ENCODE measurements at regions not wholly inside any gene's neighbourhood (a gene's known extent, or its start where the extent isn't known, plus 50 kb on each side); places are given as distances from the start of the nearest gene placed in this dataset.

GRCh38 chr2:62381656-62382055 lies 124.3 kb downstream of the TMEM17 start:
- Mint-ChIP-seq H3K27ac (no peak overlapping the region), H3K27me3 (no peaks in the 10 kb centered on the region), H3K4me3 (no peak overlapping the region), H3K36me3 (peaks cover 0 to 5% (median under 1%) of the 10 kb centered on the region in 3 donors), H3K9me3 (peaks cover 0 to 4% (median 2%) of the 10 kb centered on the region in 5 donors), H3K4me1 (peaks cover 0 to 3% (median 0%) of the 10 kb centered on the region in 3 donors)
- CTCF ChIA-PET: no interaction called here
- no peaks in the 10 kb centered on the region for H3K4me1 ChIP-seq (ENCODE audit: insufficient read depth, low read length)
- no peak overlapping the region for H3K27ac ChIP-seq (ENCODE audit: low read depth, low read length)
- no peaks in the 10 kb centered on the region for H3K36me3 ChIP-seq (ENCODE audit: insufficient read depth, low read length)
- no peak overlapping the region for H3K4me3 ChIP-seq (ENCODE audit: low read length)
- no peaks in the 10 kb centered on the region for H3K27me3 ChIP-seq (ENCODE audit: insufficient read depth, low read length, poor library complexity, severe bottlenecking)
- POLR2A ChIA-PET: no interaction called here
- no peaks in the 10 kb centered on the region for H3K9me3 ChIP-seq (ENCODE audit: low read length)
- DNase-seq: no peak

GRCh38 chr2:62379566-62379965 lies 126.4 kb downstream of the TMEM17 start:
- Histone ChIP-seq H3K4me1 (ENCODE audit: insufficient read depth, low read length) (no peaks in the 10 kb centered on the region), H3K27ac (ENCODE audit: low read depth, low read length) (no peak overlapping the region), H3K4me3 (ENCODE audit: low read length) (no peak overlapping the region), H3K27me3 (ENCODE audit: insufficient read depth, low read length, poor library complexity, severe bottlenecking) (no peaks in the 10 kb centered on the region), H3K36me3 (ENCODE audit: insufficient read depth, low read length) (no peaks in the 10 kb centered on the region), H3K9me3 (ENCODE audit: low read length) (no peaks in the 10 kb centered on the region)
- Mint-ChIP-seq H3K4me1 (peaks cover 0 to 3% (median 0%) of the 10 kb centered on the region in 3 donors), H3K4me3 (no peak overlapping the region), H3K9me3 (no peaks in the 10 kb centered on the region), H3K27ac (peak overlapping the region in 2 of 8 donors; percentile 11 to 21), H3K27me3 (no peaks in the 10 kb centered on the region), H3K36me3 (peaks cover 0 to 5% (median 4%) of the 10 kb centered on the region in 3 donors)
- DNase-seq: no peak
- ChIA-PET POLR2A (no interaction called here), CTCF (no interaction called here)

- peaks cover 0 to 23% (median 0%) of the 10 kb centered on the region in 3 donors for H3K36me3 Mint-ChIP-seq
- ChIA-PET POLR2A (no interaction called here), CTCF (interaction anchor here (0.9 kb wide), 1 partner anchor 40 kb away, joined by 3 read pairs; no protein-coding TSS in a partner anchor)
- no peak for DNase-seq
- no peaks in the 10 kb centered on the region for H3K4me1 ChIP-seq (ENCODE audit: insufficient read depth, low read length)
- H3K4me3 ChIP-seq (ENCODE audit: low read length): no peak overlapping the region
- H3K9me3 Mint-ChIP-seq: peaks cover 7 to 11% (median 7%) of the 10 kb centered on the region in 5 donors
- H3K4me1 Mint-ChIP-seq: no peaks in the 10 kb centered on the region
- H3K27me3 Mint-ChIP-seq: no peaks in the 10 kb centered on the region
- no peaks in the 10 kb centered on the region for H3K36me3 ChIP-seq (ENCODE audit: insufficient read depth, low read length)
- H3K9me3 ChIP-seq (ENCODE audit: low read length): no peaks in the 10 kb centered on the region
- no peak overlapping the region for H3K27ac ChIP-seq (ENCODE audit: low read depth, low read length)
- H3K27me3 ChIP-seq (ENCODE audit: insufficient read depth, low read length, poor library complexity, severe bottlenecking): no peaks in the 10 kb centered on the region
- no peak overlapping the region for H3K4me3 Mint-ChIP-seq
- no peak overlapping the region for H3K27ac Mint-ChIP-seq
Observed at GRCh38 chr2:62375113-62375420, 130.9 kb downstream of the TMEM17 start.

- H3K4me3 ChIP-seq (ENCODE audit: low read length): no peak overlapping the region
- no peaks in the 10 kb centered on the region for H3K4me1 Mint-ChIP-seq
- CTCF ChIA-PET: no interaction called here
Observed at GRCh38 chr2:62374301-62375112, 131.5 kb downstream of the TMEM17 start.

GRCh38 chr2:62372824-62373223 lies 133.2 kb downstream of the TMEM17 start:
- no peak overlapping the region for H3K4me3 Mint-ChIP-seq

More at GRCh38 chr2:62374301-62375112, 131.5 kb downstream of the TMEM17 start:
- H3K4me3 Mint-ChIP-seq: no peak overlapping the region
- DNase-seq: no peak
- POLR2A ChIA-PET: no interaction called here
- H3K36me3 Mint-ChIP-seq: peaks cover 0 to 23% (median 0%) of the 10 kb centered on the region in 3 donors
- no peaks in the 10 kb centered on the region for H3K36me3 ChIP-seq (ENCODE audit: insufficient read depth, low read length)
- no peak overlapping the region for H3K27ac ChIP-seq (ENCODE audit: low read depth, low read length)
- H3K27me3 ChIP-seq (ENCODE audit: insufficient read depth, low read length, poor library complexity, severe bottlenecking): no peaks in the 10 kb centered on the region
- H3K9me3 Mint-ChIP-seq: peaks cover 7 to 11% (median 7%) of the 10 kb centered on the region in 5 donors
- H3K9me3 ChIP-seq (ENCODE audit: low read length): no peaks in the 10 kb centered on the region
- H3K27me3 Mint-ChIP-seq: no peaks in the 10 kb centered on the region
- H3K4me1 ChIP-seq (ENCODE audit: insufficient read depth, low read length): no peaks in the 10 kb centered on the region
- peak overlapping the region in 2 of 8 donors; percentile 51 to 61 for H3K27ac Mint-ChIP-seq

GRCh38 chr2:62370321-62371250 lies 135.4 kb downstream of the TMEM17 start:
- Mint-ChIP-seq H3K27ac (no peak overlapping the region), H3K27me3 (no peaks in the 10 kb centered on the region), H3K4me1 (no peaks in the 10 kb centered on the region), H3K36me3 (peaks cover 0 to 18% (median 0%) of the 10 kb centered on the region in 3 donors), H3K4me3 (no peak overlapping the region), H3K9me3 (peaks cover 7 to 11% (median 7%) of the 10 kb centered on the region in 5 donors)
- Histone ChIP-seq H3K36me3 (ENCODE audit: insufficient read depth, low read length) (no peaks in the 10 kb centered on the region), H3K27me3 (ENCODE audit: insufficient read depth, low read length, poor library complexity, severe bottlenecking) (no peaks in the 10 kb centered on the region), H3K9me3 (ENCODE audit: low read length) (no peaks in the 10 kb centered on the region), H3K4me3 (ENCODE audit: low read length) (no peak overlapping the region), H3K27ac (ENCODE audit: low read depth, low read length) (no peak overlapping the region), H3K4me1 (ENCODE audit: insufficient read depth, low read length) (no peaks in the 10 kb centered on the region)
- no peak for DNase-seq
- CTCF ChIA-PET: no interaction called here
- POLR2A ChIA-PET: no interaction called here

More at GRCh38 chr2:62372824-62373223, 133.2 kb downstream of the TMEM17 start:
- Mint-ChIP-seq H3K4me1 (no peaks in the 10 kb centered on the region), H3K27me3 (no peaks in the 10 kb centered on the region), H3K36me3 (peaks cover 0 to 23% (median 0%) of the 10 kb centered on the region in 3 donors), H3K27ac (no peak overlapping the region), H3K9me3 (peaks cover 7 to 11% (median 7%) of the 10 kb centered on the region in 5 donors)
- POLR2A ChIA-PET: no interaction called here
- Histone ChIP-seq H3K27ac (ENCODE audit: low read depth, low read length) (no peak overlapping the region), H3K4me3 (ENCODE audit: low read length) (no peak overlapping the region), H3K9me3 (ENCODE audit: low read length) (no peaks in the 10 kb centered on the region), H3K4me1 (ENCODE audit: insufficient read depth, low read length) (no peaks in the 10 kb centered on the region), H3K36me3 (ENCODE audit: insufficient read depth, low read length) (no peaks in the 10 kb centered on the region), H3K27me3 (ENCODE audit: insufficient read depth, low read length, poor library complexity, severe bottlenecking) (no peaks in the 10 kb centered on the region)
- DNase-seq: no peak
- CTCF ChIA-PET: no interaction called here

- Histone ChIP-seq H3K27me3 (ENCODE audit: insufficient read depth, low read length, poor library complexity, severe bottlenecking) (no peaks in the 10 kb centered on the region), H3K27ac (ENCODE audit: low read depth, low read length) (no peak overlapping the region), H3K36me3 (ENCODE audit: insufficient read depth, low read length) (no peaks in the 10 kb centered on the region), H3K9me3 (ENCODE audit: low read length) (no peaks in the 10 kb centered on the region), H3K4me1 (ENCODE audit: insufficient read depth, low read length) (no peaks in the 10 kb centered on the region), H3K4me3 (ENCODE audit: low read length) (no peak overlapping the region)
- H3K27me3 Mint-ChIP-seq: no peaks in the 10 kb centered on the region
- H3K27ac Mint-ChIP-seq: peak overlapping the region in 2 of 8 donors; percentile 19 to 47
- H3K4me3 Mint-ChIP-seq: no peak overlapping the region
- DNase-seq: no peak
- peaks cover 0 to 18% (median 0%) of the 10 kb centered on the region in 3 donors for H3K36me3 Mint-ChIP-seq
- CTCF ChIA-PET: no interaction called here
- H3K9me3 Mint-ChIP-seq: peaks cover 7 to 11% (median 7%) of the 10 kb centered on the region in 5 donors
- no peaks in the 10 kb centered on the region for H3K4me1 Mint-ChIP-seq
- POLR2A ChIA-PET: no interaction called here
Observed at GRCh38 chr2:62369541-62370202, 136.3 kb downstream of the TMEM17 start.
